OCI-LY1 (cell line): ENCODE measurements at regions not wholly inside any gene's neighbourhood (a gene's known extent, or its start where the extent isn't known, plus 50 kb on each side); places are given as distances from the start of the nearest gene placed in this dataset.

Experiments used
- CTCF ChIP-seq: fragments of 200-600 bp; sonication (generic), shearing (Covaris generic); IDR thresholded peaks from 2 replicates; pipeline ENCODE4 v1.5.1; 2017; ENCODE audit warnings: mild to moderate bottlenecking, antibody characterized with exemption, low read length, moderate library complexity, mixed read lengths
- EZH2 ChIP-seq: fragments of 200-600 bp; sonication (generic), shearing (Covaris generic); IDR thresholded peaks from 2 replicates; pipeline ENCODE4 v1.8.0; 2017; ENCODE audit warnings: borderline replicate concordance, mixed run types, mild to moderate bottlenecking, antibody characterized with exemption, low read length, moderate library complexity, mixed read lengths

DNA sequence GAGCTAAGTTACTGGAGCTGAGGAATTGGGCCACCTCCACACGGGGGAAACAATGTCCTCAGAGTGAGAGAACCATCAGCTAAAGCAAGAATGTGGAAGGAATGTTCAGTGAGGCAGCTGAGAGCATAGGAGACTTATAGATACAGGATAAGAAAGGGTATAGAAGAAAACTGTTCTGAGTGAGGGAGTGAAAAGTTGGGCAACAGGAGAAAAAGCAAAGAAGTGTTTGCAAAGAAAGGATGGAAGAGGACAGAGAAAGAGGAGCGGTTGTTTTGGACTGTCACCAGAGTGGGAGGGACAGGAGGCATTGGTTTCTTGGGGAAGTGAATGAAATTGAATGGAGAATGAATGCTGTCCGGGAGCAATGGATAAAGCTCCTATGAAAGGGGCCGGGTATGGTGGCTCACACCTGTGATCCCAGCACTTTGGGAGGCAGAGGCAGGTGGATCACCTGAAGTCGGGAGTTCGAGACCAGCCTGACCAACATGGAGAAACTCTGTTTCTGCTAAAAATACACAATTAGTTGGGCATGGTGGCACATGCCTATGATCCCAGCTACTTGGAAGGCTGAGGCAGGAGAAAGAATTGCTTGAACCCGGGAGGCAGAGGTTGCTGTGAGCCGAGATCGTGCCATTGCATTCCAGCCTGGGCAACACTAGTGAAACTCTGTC, 296.5 kb downstream of the ADGB start:
- TF ChIP-seq CTCF (no peak), EZH2 (no peak)
